GM12878 (cell line): ENCODE measurements at regions not wholly inside any gene's neighbourhood (a gene's known extent, or its start where the extent isn't known, plus 50 kb on each side); places are given as distances from the start of the nearest gene placed in this dataset.

ENCODE experiments used
- BCL11A ChIP-seq: IDR thresholded peaks from 2 replicates; pipeline ENCODE4 v1.6.1; 2011; ENCODE audit warnings: low read depth, low read length
- BHLHE40 ChIP-seq, 2 experiments: fragments of 450-650 bp in 1 of 2; IDR thresholded peaks; 2 replicates each; pipeline ENCODE4 v1.6.1; 2011 to 2017; ENCODE audit warnings: low read depth in 2 of 2, borderline replicate concordance in 1 of 2, improper control_type of control experiment in 1 of 2, low read length in 1 of 2, mild to moderate bottlenecking in 1 of 2
- CBX5 ChIP-seq: sonication (generic); IDR thresholded peaks from 2 replicates; pipeline ENCODE4 v1.6.1; 2016; ENCODE audit warnings: low read depth, moderate library complexity, mild to moderate bottlenecking, inconsistent platforms
- CTCF ChIP-seq, 3 experiments: IDR thresholded peaks in 2 of 3; conservative IDR thresholded peaks in 1 of 3; 2 replicates each; pipeline ENCODE4 v1.5.1; 2011; ENCODE audit warnings: low read depth in 3 of 3, low read length in 3 of 3, mild to moderate bottlenecking in 3 of 3, control low read depth in 2 of 3, moderate library complexity in 2 of 3, inconsistent platforms in 1 of 3, mixed read lengths in 1 of 3; ENCODE audit not compliant: control insufficient read depth in 2 of 3, insufficient read depth in 1 of 3; ENCODE audit errors: extremely low read depth in 1 of 3
- DPF2 ChIP-seq: fragments of 450-650 bp; IDR thresholded peaks from 2 replicates; pipeline ENCODE4 v1.6.1; 2017; ENCODE audit warnings: mild to moderate bottlenecking
- EGR1 ChIP-seq, 2 experiments: IDR thresholded peaks; 1 replicate in 1 of 2; 2 replicates in 1 of 2; pipeline ENCODE4 v1.6.1; 2011 to 2012; ENCODE audit warnings: low read depth in 2 of 2, low read length in 2 of 2, borderline replicate concordance in 1 of 2, mild to moderate bottlenecking in 1 of 2, moderate library complexity in 1 of 2
- EP300 ChIP-seq, 2 experiments: fragments of 150-350 bp in 1 of 2; IDR thresholded peaks; 2 replicates each; pipeline ENCODE4 v1.6.1; 2011 to 2012; ENCODE audit warnings: low read depth in 2 of 2, low read length in 2 of 2, borderline replicate concordance in 1 of 2, improper control_type of control experiment in 1 of 2, inconsistent platforms in 1 of 2; ENCODE audit not compliant: control insufficient read depth in 1 of 2
- EZH2 ChIP-seq: IDR thresholded peaks from 2 replicates; pipeline ENCODE4 v1.6.1; 2012; ENCODE audit warnings: low read depth, mild to moderate bottlenecking, control low read depth, inconsistent platforms, low read length, borderline replicate concordance; ENCODE audit not compliant: control insufficient read depth
- GATAD2B ChIP-seq: fragments of 450-650 bp; conservative IDR thresholded peaks from 2 replicates; pipeline ENCODE4 v1.6.1; 2017; ENCODE audit warnings: low read depth, mild to moderate bottlenecking, moderate library complexity
- MEF2A ChIP-seq: IDR thresholded peaks from 2 replicates; pipeline ENCODE4 v1.6.1; 2011; ENCODE audit warnings: low read depth, mild to moderate bottlenecking, low read length, moderate library complexity; ENCODE audit not compliant: insufficient read depth
- MEF2B ChIP-seq: fragments of 450-650 bp; IDR thresholded peaks from 2 replicates; pipeline ENCODE4 v1.6.1; 2018; ENCODE audit warnings: mild to moderate bottlenecking, moderate library complexity; ENCODE audit not compliant: partially characterized antibody, poor library complexity, severe bottlenecking
- MXI1 ChIP-seq: fragments of 150-350 bp; IDR thresholded peaks from 2 replicates; pipeline ENCODE4 v1.6.1; 2011; ENCODE audit warnings: low read depth, mild to moderate bottlenecking, inconsistent platforms, low read length, improper control_type of control experiment
- PAX8 ChIP-seq: fragments of 450-650 bp; IDR thresholded peaks from 2 replicates; pipeline ENCODE4 v1.6.1; 2017; ENCODE audit warnings: mild to moderate bottlenecking, moderate library complexity
- POLR2AphosphoS5 ChIP-seq: IDR thresholded peaks from 2 replicates; pipeline ENCODE4 v1.6.1; 2011; ENCODE audit warnings: mild to moderate bottlenecking, low read length, inconsistent platforms
- RAD21 ChIP-seq: IDR thresholded peaks from 2 replicates; pipeline ENCODE4 v1.6.1; 2011; ENCODE audit warnings: mild to moderate bottlenecking, low read depth, low read length, moderate library complexity; ENCODE audit not compliant: insufficient read depth
- RB1 ChIP-seq: fragments of 450-650 bp; formaldehyde crosslinking; IDR thresholded peaks from 2 replicates; pipeline ENCODE4 v1.6.1; 2017; ENCODE audit warnings: mild to moderate bottlenecking, borderline replicate concordance
- SMARCA5 ChIP-seq: fragments of 450-650 bp; IDR thresholded peaks from 2 replicates; pipeline ENCODE4 v1.6.1; 2017; ENCODE audit warnings: mild to moderate bottlenecking
- SP1 ChIP-seq: IDR thresholded peaks from one replicate; pipeline ENCODE4 v1.6.1; 2011; ENCODE audit warnings: low read depth, low read length
- SPI1 ChIP-seq: IDR thresholded peaks from 2 replicates; pipeline ENCODE4 v1.6.1; 2011; ENCODE audit warnings: low read depth, mild to moderate bottlenecking, low read length, moderate library complexity, borderline replicate concordance; ENCODE audit not compliant: insufficient read depth
- TBL1XR1 ChIP-seq: IDR thresholded peaks from 2 replicates; pipeline ENCODE4 v1.6.1; 2012; ENCODE audit warnings: low read depth, low read length, improper control_type of control experiment
- TCF12 ChIP-seq: IDR thresholded peaks from 2 replicates; pipeline ENCODE4 v1.6.1; 2011; ENCODE audit warnings: low read depth, mild to moderate bottlenecking, low read length
- TCF7 ChIP-seq: IDR thresholded peaks from 2 replicates; pipeline ENCODE4 v1.6.1; 2014; ENCODE audit warnings: antibody characterized with exemption, borderline replicate concordance
- ZBED1 ChIP-seq: IDR thresholded peaks from 2 replicates; pipeline ENCODE4 v1.6.1; 2016; ENCODE audit warnings: borderline replicate concordance
- ZZZ3 ChIP-seq: IDR thresholded peaks from 2 replicates; pipeline ENCODE4 v1.6.1; 2011; ENCODE audit warnings: low read depth; ENCODE audit not compliant: control insufficient read depth, insufficient read length
- TF ChIP-seq, protein P1 (sequence below): IDR thresholded peaks from 2 replicates; pipeline ENCODE4 v1.6.1; 2011; ENCODE audit warnings: low read depth, low read length, improper control_type of control experiment, borderline replicate concordance
- TF ChIP-seq, protein P2 (sequence below): fragments of 450-650 bp; IDR thresholded peaks from 2 replicates; pipeline ENCODE4 v1.6.1; 2017; ENCODE audit warnings: mild to moderate bottlenecking, moderate library complexity

DNA sequence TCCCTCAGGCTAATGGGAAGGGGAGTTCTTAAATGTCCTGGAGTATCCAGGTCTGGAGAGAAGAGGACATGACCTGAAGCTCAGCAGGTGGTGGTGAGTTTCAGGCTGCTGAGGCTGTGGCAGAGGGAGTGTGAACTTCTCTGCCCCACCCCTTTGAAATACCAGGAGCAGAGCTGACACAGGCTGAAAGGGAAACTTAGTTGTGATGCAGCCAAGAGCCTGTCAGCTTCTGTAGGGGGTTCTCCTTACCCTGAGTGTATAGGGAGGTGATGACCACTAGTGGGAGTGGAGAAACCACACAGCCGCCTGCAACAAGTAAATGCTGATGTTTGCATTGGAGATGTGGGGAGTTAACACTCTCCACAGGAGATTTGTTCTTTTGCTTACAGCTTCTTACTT, 152.3 kb downstream of the FCRL5 start (continued):
- TF ChIP-seq EP300 (IDR thresholded peaks at IDR 0.05; ENCODE audit: borderline replicate concordance in 1 of 2, control insufficient read depth in 1 of 2, low read depth in 2 of 2, low read length in 2 of 2) (peak; percentile 36 to 44; a peak in 2 of 4 replicates), SPI1 (no peak), TCF7 (no peak), MXI1 (0 out of 2 replicates have a peak, but pooled peaks have one; percentile 28), ZZZ3 (no peak), EZH2 (no peak), PAX8 (no peak), TBL1XR1 (no peak), MEF2A (no peak), DPF2 (no peak; the same call in 1 of the 2 replicates), ZBED1 (no peak), CBX5 (no peak), RB1 (no peak), CTCF (IDR thresholded peaks at IDR 0.05 in 2 of 3, conservative IDR thresholded peaks at IDR 0.05 in 1 of 3; ENCODE audit: control insufficient read depth in 2 of 3, extremely low read depth in 1 of 3, insufficient read depth in 1 of 3, low read depth in 3 of 3, low read length in 3 of 3) (peak; percentile 7 to 33 (median 19); a peak in 2 of 6 replicates), BHLHE40 (IDR thresholded peaks at IDR 0.05; ENCODE audit: borderline replicate concordance in 1 of 2, low read depth in 2 of 2, low read length in 1 of 2) (peak; percentile 35 to 56; a peak in 2 of 4 replicates), SMARCA5 (0 out of 2 replicates have a peak, but pooled peaks have one; percentile 19), GATAD2B (no peak), TCF12 (no peak), POLR2AphosphoS5 (no peak), EGR1 (IDR thresholded peaks at IDR 0.05; ENCODE audit: borderline replicate concordance in 1 of 2, low read depth in 2 of 2, low read length in 2 of 2) (no peak), SP1 (no peak), RAD21 (no peak), BCL11A (no peak; the same call in 1 of the 2 replicates), MEF2B (no peak)
- TF ChIP-seq, protein P1, sequence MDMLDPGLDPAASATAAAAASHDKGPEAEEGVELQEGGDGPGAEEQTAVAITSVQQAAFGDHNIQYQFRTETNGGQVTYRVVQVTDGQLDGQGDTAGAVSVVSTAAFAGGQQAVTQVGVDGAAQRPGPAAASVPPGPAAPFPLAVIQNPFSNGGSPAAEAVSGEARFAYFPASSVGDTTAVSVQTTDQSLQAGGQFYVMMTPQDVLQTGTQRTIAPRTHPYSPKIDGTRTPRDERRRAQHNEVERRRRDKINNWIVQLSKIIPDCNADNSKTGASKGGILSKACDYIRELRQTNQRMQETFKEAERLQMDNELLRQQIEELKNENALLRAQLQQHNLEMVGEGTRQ: no peak
- TF ChIP-seq, protein P2, sequence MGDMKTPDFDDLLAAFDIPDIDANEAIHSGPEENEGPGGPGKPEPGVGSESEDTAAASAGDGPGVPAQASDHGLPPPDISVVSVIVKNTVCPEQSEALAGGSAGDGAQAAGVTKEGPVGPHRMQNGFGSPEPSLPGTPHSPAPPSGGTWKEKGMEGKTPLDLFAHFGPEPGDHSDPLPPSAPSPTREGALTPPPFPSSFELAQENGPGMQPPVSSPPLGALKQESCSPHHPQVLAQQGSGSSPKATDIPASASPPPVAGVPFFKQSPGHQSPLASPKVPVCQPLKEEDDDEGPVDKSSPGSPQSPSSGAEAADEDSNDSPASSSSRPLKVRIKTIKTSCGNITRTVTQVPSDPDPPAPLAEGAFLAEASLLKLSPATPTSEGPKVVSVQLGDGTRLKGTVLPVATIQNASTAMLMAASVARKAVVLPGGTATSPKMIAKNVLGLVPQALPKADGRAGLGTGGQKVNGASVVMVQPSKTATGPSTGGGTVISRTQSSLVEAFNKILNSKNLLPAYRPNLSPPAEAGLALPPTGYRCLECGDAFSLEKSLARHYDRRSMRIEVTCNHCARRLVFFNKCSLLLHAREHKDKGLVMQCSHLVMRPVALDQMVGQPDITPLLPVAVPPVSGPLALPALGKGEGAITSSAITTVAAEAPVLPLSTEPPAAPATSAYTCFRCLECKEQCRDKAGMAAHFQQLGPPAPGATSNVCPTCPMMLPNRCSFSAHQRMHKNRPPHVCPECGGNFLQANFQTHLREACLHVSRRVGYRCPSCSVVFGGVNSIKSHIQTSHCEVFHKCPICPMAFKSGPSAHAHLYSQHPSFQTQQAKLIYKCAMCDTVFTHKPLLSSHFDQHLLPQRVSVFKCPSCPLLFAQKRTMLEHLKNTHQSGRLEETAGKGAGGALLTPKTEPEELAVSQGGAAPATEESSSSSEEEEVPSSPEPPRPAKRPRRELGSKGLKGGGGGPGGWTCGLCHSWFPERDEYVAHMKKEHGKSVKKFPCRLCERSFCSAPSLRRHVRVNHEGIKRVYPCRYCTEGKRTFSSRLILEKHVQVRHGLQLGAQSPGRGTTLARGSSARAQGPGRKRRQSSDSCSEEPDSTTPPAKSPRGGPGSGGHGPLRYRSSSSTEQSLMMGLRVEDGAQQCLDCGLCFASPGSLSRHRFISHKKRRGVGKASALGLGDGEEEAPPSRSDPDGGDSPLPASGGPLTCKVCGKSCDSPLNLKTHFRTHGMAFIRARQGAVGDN: no peak
